BJ (cell line): ENCODE measurements at regions not wholly inside any gene's neighbourhood (a gene's known extent, or its start where the extent isn't known, plus 50 kb on each side); places are given as distances from the start of the nearest gene placed in this dataset.
A peak's percentile ranks its signal among the peaks of the same experiment; 100 is the strongest.

Source experiments
- CTCF ChIA-PET: fragments of 350-600 bp; formaldehyde crosslinking; extraction: SDS; loops from one replicate; lab custom pipeline; 2021; ENCODE audit warnings: antibody characterized with exemption, inconsistent platforms; lab: Yijun Ruan, JAX
- POLR2A ChIA-PET: fragments of 300-600 bp; sonication (Branson Sonifier 250); formaldehyde crosslinking; extraction: SDS; loops from one replicate; lab custom pipeline; 2021; ENCODE audit warnings: antibody characterized with exemption; lab: Charles Lee
- DNase-seq: peaks from one replicate; pipeline ENCODE4 v3.0.0-alpha.2; 2011; ENCODE audit warnings: low read depth
- H3K27me3 ChIP-seq: 2 replicates; pipeline ENCODE4 v1.6.0; 2011; ENCODE audit warnings: low read length; ENCODE audit not compliant: control insufficient read depth, insufficient read depth
- H3K36me3 ChIP-seq: 2 replicates; pipeline ENCODE4 v1.5.1; 2011; ENCODE audit warnings: low read length; ENCODE audit not compliant: control insufficient read depth, insufficient read depth
- H3K4me3 ChIP-seq: 2 replicates; pipeline ENCODE4 v1.5.1; 2011; ENCODE audit warnings: low read depth, mild to moderate bottlenecking, control low read depth, low read length
- CTCF ChIP-seq: IDR thresholded peaks from 2 replicates; pipeline ENCODE4 v1.5.1; 2011; ENCODE audit warnings: low read depth, mild to moderate bottlenecking, control low read depth, inconsistent platforms, low read length, moderate library complexity; ENCODE audit not compliant: insufficient read depth

- ChIA-PET POLR2A (no interaction called here), CTCF (interaction anchor here (3.2 kb wide), 1 partner anchor 457 kb away, joined by 14 read pairs; no protein-coding TSS in a partner anchor)
- no peak for TF ChIP-seq CTCF
- H3K27me3 ChIP-seq: no peaks in the 10 kb centered on the region
- no peak for DNase-seq
- no peaks in the 10 kb centered on the region for H3K36me3 ChIP-seq
- no peak overlapping the region for H3K4me3 ChIP-seq
Observed at GRCh38 chr12:11576104-11576503, 73.4 kb upstream of the ETV6 start.

- Histone ChIP-seq H3K4me3 (no peak overlapping the region), H3K27me3 (peaks cover 3% of the 10 kb centered on the region; the same call in 1 of the 2 replicates), H3K36me3 (no peaks in the 10 kb centered on the region)
- POLR2A ChIA-PET: interaction anchor here (0.7 kb wide), 1 partner anchor 72 kb away, joined by 3 read pairs; no protein-coding TSS in a partner anchor
- no peak for TF ChIP-seq CTCF
- DNase-seq: no peak
- CTCF ChIA-PET: interaction anchor here (0.7 to 1.8 kb wide), 3 partner anchors 221 to 458 kb away, joined by 3 to 6 read pairs (median 3); no protein-coding TSS in a partner anchor
Observed at GRCh38 chr12:11577658-11578260, 71.7 kb upstream of the ETV6 start.

- Histone ChIP-seq H3K27me3 (peaks cover 6% of the 10 kb centered on the region), H3K4me3 (no peak overlapping the region), H3K36me3 (no peaks in the 10 kb centered on the region)
- ChIA-PET POLR2A (interaction anchor here (0.7 kb wide), 1 partner anchor 71 kb away, joined by 3 read pairs; no protein-coding TSS in a partner anchor), CTCF (interaction anchor here (1.8 kb wide), 1 partner anchor 455 kb away, joined by 6 read pairs; no protein-coding TSS in a partner anchor)
- DNase-seq: no peak
- no peak for TF ChIP-seq CTCF
Observed at GRCh38 chr12:11578461-11578993, 70.9 kb upstream of the ETV6 start.

- no peak for TF ChIP-seq CTCF
- ChIA-PET POLR2A (no interaction called here), CTCF (interaction anchor here (0.6 to 6.1 kb wide), 24 partner anchors 9 to 769 kb away, joined by 3 to 156 read pairs (median 3); partner anchors contain the start of gene MANSC1)
- H3K4me3 ChIP-seq: no peak overlapping the region
- peak; percentile 62 for DNase-seq
- H3K27me3 ChIP-seq: peaks cover 9% of the 10 kb centered on the region
- no peaks in the 10 kb centered on the region for H3K36me3 ChIP-seq
Observed at GRCh38 chr12:11580125-11580751, 69.2 kb upstream of the ETV6 start.

- H3K4me3 ChIP-seq: no peak overlapping the region
- peaks cover 10% of the 10 kb centered on the region for H3K27me3 ChIP-seq
- DNase-seq: no peak
- no peaks in the 10 kb centered on the region for H3K36me3 ChIP-seq
- ChIA-PET POLR2A (no interaction called here), CTCF (interaction anchor here (0.6 to 6.1 kb wide), 25 partner anchors 8 to 1122 kb away, joined by 3 to 156 read pairs (median 3); partner anchors contain the start of gene MANSC1)
- TF ChIP-seq CTCF: peak; percentile 27; the same call in 1 of the 2 replicates
Observed at GRCh38 chr12:11581179-11581755, 68.2 kb upstream of the ETV6 start.
